ENCODE measurements at regions not wholly inside any gene's neighbourhood (a gene's known extent, or its start where the extent isn't known, plus 50 kb on each side); places are given as distances from the start of the nearest gene placed in this dataset.

GRCh38 chr2:150697596-150697995, 210.1 kb upstream of the RND3 start:
- Histone ChIP-seq H3K9ac (ENCODE audit: low read length) (peak overlapping the region; percentile 70), H3K4me3 (ENCODE audit: low read length) (no peak overlapping the region), H3K27me3 (replicated peaks; ENCODE audit: control insufficient read depth, insufficient read depth, low read length) (no peaks in the 10 kb centered on the region), H3K4me1 (ENCODE audit: control insufficient read depth, insufficient read depth, low read length) (peaks cover 50% of the 10 kb centered on the region), H3K36me3 (ENCODE audit: control insufficient read depth, insufficient read depth, low read length, severe bottlenecking) (no peaks in the 10 kb centered on the region), H3K9me3 (ENCODE audit: control insufficient read depth, low read length) (no peaks in the 10 kb centered on the region)
- peak; percentile 54 for DNase-seq (ENCODE audit: low read depth)

- no peaks in the 10 kb centered on the region for H3K27me3 ChIP-seq (replicated peaks; ENCODE audit: control insufficient read depth, insufficient read depth, low read length)
- H3K9me3 ChIP-seq (ENCODE audit: control insufficient read depth, low read length): no peaks in the 10 kb centered on the region
- H3K36me3 ChIP-seq (ENCODE audit: control insufficient read depth, insufficient read depth, low read length, severe bottlenecking): no peaks in the 10 kb centered on the region
- H3K9ac ChIP-seq (ENCODE audit: low read length): no peak overlapping the region
- H3K4me3 ChIP-seq (ENCODE audit: low read length): no peak overlapping the region
- peaks cover 48% of the 10 kb centered on the region for H3K4me1 ChIP-seq (ENCODE audit: control insufficient read depth, insufficient read depth, low read length)
- DNase-seq (ENCODE audit: low read depth): peak; percentile 64
Measured at GRCh38 chr2:150695451-150696135, 208.1 kb upstream of the RND3 start.

GRCh38 chr2:150693556-150693955, 206.1 kb upstream of the RND3 start:
- Histone ChIP-seq H3K4me1 (ENCODE audit: control insufficient read depth, insufficient read depth, low read length) (peaks cover 48% of the 10 kb centered on the region), H3K27me3 (replicated peaks; ENCODE audit: control insufficient read depth, insufficient read depth, low read length) (no peaks in the 10 kb centered on the region), H3K9me3 (ENCODE audit: control insufficient read depth, low read length) (no peaks in the 10 kb centered on the region), H3K9ac (ENCODE audit: low read length) (no peak overlapping the region), H3K4me3 (ENCODE audit: low read length) (no peak overlapping the region), H3K36me3 (ENCODE audit: control insufficient read depth, insufficient read depth, low read length, severe bottlenecking) (no peaks in the 10 kb centered on the region)
- DNase-seq (ENCODE audit: low read depth): no peak

GRCh38 chr2:150690870-150691269, 203.4 kb upstream of the RND3 start:
- Histone ChIP-seq H3K9me3 (ENCODE audit: control insufficient read depth, low read length) (no peaks in the 10 kb centered on the region), H3K36me3 (ENCODE audit: control insufficient read depth, insufficient read depth, low read length, severe bottlenecking) (no peaks in the 10 kb centered on the region), H3K27me3 (replicated peaks; ENCODE audit: control insufficient read depth, insufficient read depth, low read length) (no peaks in the 10 kb centered on the region), H3K9ac (ENCODE audit: low read length) (peak overlapping the region; percentile 16), H3K4me1 (ENCODE audit: control insufficient read depth, insufficient read depth, low read length) (peaks cover 52% of the 10 kb centered on the region), H3K4me3 (ENCODE audit: low read length) (no peak overlapping the region)
- peak; percentile 73 for DNase-seq (ENCODE audit: low read depth)

GRCh38 chr2:150690261-150690660, 202.8 kb upstream of the RND3 start:
- H3K36me3 ChIP-seq (ENCODE audit: control insufficient read depth, insufficient read depth, low read length, severe bottlenecking): no peaks in the 10 kb centered on the region
- DNase-seq (ENCODE audit: low read depth): no peak

GRCh38 chr2:150689590-150689989, 202.1 kb upstream of the RND3 start:
- Histone ChIP-seq H3K36me3 (ENCODE audit: control insufficient read depth, insufficient read depth, low read length, severe bottlenecking) (no peaks in the 10 kb centered on the region), H3K27me3 (replicated peaks; ENCODE audit: control insufficient read depth, insufficient read depth, low read length) (no peaks in the 10 kb centered on the region), H3K4me3 (ENCODE audit: low read length) (peak overlapping the region; percentile 36), H3K9ac (ENCODE audit: low read length) (peak overlapping the region; percentile 78), H3K9me3 (ENCODE audit: control insufficient read depth, low read length) (no peaks in the 10 kb centered on the region), H3K4me1 (ENCODE audit: control insufficient read depth, insufficient read depth, low read length) (peaks cover 52% of the 10 kb centered on the region)
- peak; percentile 61 for DNase-seq (ENCODE audit: low read depth)

More at GRCh38 chr2:150690261-150690660, 202.8 kb upstream of the RND3 start:
- Histone ChIP-seq H3K4me3 (ENCODE audit: low read length) (no peak overlapping the region), H3K27me3 (replicated peaks; ENCODE audit: control insufficient read depth, insufficient read depth, low read length) (no peaks in the 10 kb centered on the region), H3K4me1 (ENCODE audit: control insufficient read depth, insufficient read depth, low read length) (peaks cover 52% of the 10 kb centered on the region), H3K9me3 (ENCODE audit: control insufficient read depth, low read length) (no peaks in the 10 kb centered on the region), H3K9ac (ENCODE audit: low read length) (peak overlapping the region; percentile 3)

GRCh38 chr2:150688016-150688415, 200.5 kb upstream of the RND3 start:
- peaks cover 49% of the 10 kb centered on the region for H3K4me1 ChIP-seq (ENCODE audit: control insufficient read depth, insufficient read depth, low read length)
- H3K36me3 ChIP-seq (ENCODE audit: control insufficient read depth, insufficient read depth, low read length, severe bottlenecking): no peaks in the 10 kb centered on the region
- peak overlapping the region; percentile 10 for H3K4me3 ChIP-seq (ENCODE audit: low read length)
- no peaks in the 10 kb centered on the region for H3K9me3 ChIP-seq (ENCODE audit: control insufficient read depth, low read length)
- DNase-seq (ENCODE audit: low read depth): peak; percentile 59
- H3K9ac ChIP-seq (ENCODE audit: low read length): no peak overlapping the region
- H3K27me3 ChIP-seq (replicated peaks; ENCODE audit: control insufficient read depth, insufficient read depth, low read length): no peaks in the 10 kb centered on the region

- no peak overlapping the region for H3K4me3 ChIP-seq (ENCODE audit: low read length)
- H3K27me3 ChIP-seq (replicated peaks; ENCODE audit: control insufficient read depth, insufficient read depth, low read length): no peaks in the 10 kb centered on the region
- H3K9me3 ChIP-seq (ENCODE audit: control insufficient read depth, low read length): no peaks in the 10 kb centered on the region
- no peak overlapping the region for H3K9ac ChIP-seq (ENCODE audit: low read length)
- peak; percentile 57 for DNase-seq (ENCODE audit: low read depth)
- H3K36me3 ChIP-seq (ENCODE audit: control insufficient read depth, insufficient read depth, low read length, severe bottlenecking): no peaks in the 10 kb centered on the region
- H3K4me1 ChIP-seq (ENCODE audit: control insufficient read depth, insufficient read depth, low read length): peaks cover 60% of the 10 kb centered on the region
Measured at GRCh38 chr2:150686391-150686790, 198.9 kb upstream of the RND3 start.

GRCh38 chr2:150681120-150681804, 193.8 kb upstream of the RND3 start:
- H3K4me3 ChIP-seq (ENCODE audit: low read length): peak overlapping the region; percentile 45
- no peaks in the 10 kb centered on the region for H3K27me3 ChIP-seq (replicated peaks; ENCODE audit: control insufficient read depth, insufficient read depth, low read length)
- peak; percentile 94 for DNase-seq (ENCODE audit: low read depth)
- H3K36me3 ChIP-seq (ENCODE audit: control insufficient read depth, insufficient read depth, low read length, severe bottlenecking): no peaks in the 10 kb centered on the region
- no peaks in the 10 kb centered on the region for H3K9me3 ChIP-seq (ENCODE audit: control insufficient read depth, low read length)
- peaks cover 39% of the 10 kb centered on the region for H3K4me1 ChIP-seq (ENCODE audit: control insufficient read depth, insufficient read depth, low read length)
- peak overlapping the region; percentile 68 for H3K9ac ChIP-seq (ENCODE audit: low read length)

GRCh38 chr2:150679456-150680120, 192.1 kb upstream of the RND3 start:
- H3K36me3 ChIP-seq (ENCODE audit: control insufficient read depth, insufficient read depth, low read length, severe bottlenecking): no peaks in the 10 kb centered on the region
- H3K4me3 ChIP-seq (ENCODE audit: low read length): peak overlapping the region; percentile 29
- H3K4me1 ChIP-seq (ENCODE audit: control insufficient read depth, insufficient read depth, low read length): peaks cover 37% of the 10 kb centered on the region
- DNase-seq (ENCODE audit: low read depth): peak; percentile 35
- peak overlapping the region; percentile 68 for H3K9ac ChIP-seq (ENCODE audit: low read length)
- no peaks in the 10 kb centered on the region for H3K9me3 ChIP-seq (ENCODE audit: control insufficient read depth, low read length)
- H3K27me3 ChIP-seq (replicated peaks; ENCODE audit: control insufficient read depth, insufficient read depth, low read length): no peaks in the 10 kb centered on the region

- no peaks in the 10 kb centered on the region for H3K27me3 ChIP-seq (replicated peaks; ENCODE audit: control insufficient read depth, insufficient read depth, low read length)
- peaks cover 36% of the 10 kb centered on the region for H3K4me1 ChIP-seq (ENCODE audit: control insufficient read depth, insufficient read depth, low read length)
- H3K9me3 ChIP-seq (ENCODE audit: control insufficient read depth, low read length): no peaks in the 10 kb centered on the region
- H3K9ac ChIP-seq (ENCODE audit: low read length): no peak overlapping the region
- DNase-seq (ENCODE audit: low read depth): no peak
- no peaks in the 10 kb centered on the region for H3K36me3 ChIP-seq (ENCODE audit: control insufficient read depth, insufficient read depth, low read length, severe bottlenecking)
- no peak overlapping the region for H3K4me3 ChIP-seq (ENCODE audit: low read length)
Measured at GRCh38 chr2:150677551-150677950, 190.1 kb upstream of the RND3 start.
